Upper lobe of left lung (tissue), 4 donors: ENCODE measurements at regions not wholly inside any gene's neighbourhood (a gene's known extent, or its start where the extent isn't known, plus 50 kb on each side); places are given as distances from the start of the nearest gene placed in this dataset.

Experiments
- POLR2A ChIP-seq, 4 donors: fragments of 450-650 bp; IDR thresholded peaks; one replicate each; pipeline ENCODE4 v1.5.1; 2016 to 2017; ENCODE audit warnings: antibody characterized with exemption in 4 of 4, mild to moderate bottlenecking in 2 of 4
- POLR2AphosphoS5 ChIP-seq, 2 donors: sonication (generic); formaldehyde crosslinking; IDR thresholded peaks; one replicate each; pipeline ENCODE4 v1.5.1; 2017; ENCODE audit warnings: antibody characterized with exemption in 2 of 2
- TF ChIP-seq, protein P1 (sequence below), 6 experiments: fragments of 450-650 bp in 4 of 6; fragments of 200-600 bp in 2 of 6; sonication (generic) in 2 of 6; IDR thresholded peaks; one replicate each; pipeline ENCODE4 v1.5.1; 2016 to 2019; ENCODE audit warnings: antibody characterized with exemption in 6 of 6

DNA sequence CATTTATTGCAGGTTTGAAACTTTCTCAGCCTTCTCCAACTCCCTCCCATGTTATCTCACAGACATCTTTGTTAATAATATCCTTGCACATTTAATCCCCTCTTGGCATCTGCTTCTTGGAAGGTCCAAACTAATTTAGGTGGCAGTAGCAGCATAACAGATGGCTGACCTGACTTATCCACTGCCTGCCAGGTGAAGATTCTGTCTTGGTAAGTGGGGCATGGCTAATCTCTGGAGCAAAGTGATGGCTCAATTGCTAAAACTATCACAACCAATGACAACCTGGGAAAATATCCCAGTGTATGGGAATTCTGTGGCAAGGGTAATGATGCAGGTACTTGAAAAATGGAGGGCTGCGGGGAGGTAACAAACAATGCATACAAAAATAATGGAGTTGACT is 58.2 kb upstream of the ALG10B start:
- TF ChIP-seq, protein P1, sequence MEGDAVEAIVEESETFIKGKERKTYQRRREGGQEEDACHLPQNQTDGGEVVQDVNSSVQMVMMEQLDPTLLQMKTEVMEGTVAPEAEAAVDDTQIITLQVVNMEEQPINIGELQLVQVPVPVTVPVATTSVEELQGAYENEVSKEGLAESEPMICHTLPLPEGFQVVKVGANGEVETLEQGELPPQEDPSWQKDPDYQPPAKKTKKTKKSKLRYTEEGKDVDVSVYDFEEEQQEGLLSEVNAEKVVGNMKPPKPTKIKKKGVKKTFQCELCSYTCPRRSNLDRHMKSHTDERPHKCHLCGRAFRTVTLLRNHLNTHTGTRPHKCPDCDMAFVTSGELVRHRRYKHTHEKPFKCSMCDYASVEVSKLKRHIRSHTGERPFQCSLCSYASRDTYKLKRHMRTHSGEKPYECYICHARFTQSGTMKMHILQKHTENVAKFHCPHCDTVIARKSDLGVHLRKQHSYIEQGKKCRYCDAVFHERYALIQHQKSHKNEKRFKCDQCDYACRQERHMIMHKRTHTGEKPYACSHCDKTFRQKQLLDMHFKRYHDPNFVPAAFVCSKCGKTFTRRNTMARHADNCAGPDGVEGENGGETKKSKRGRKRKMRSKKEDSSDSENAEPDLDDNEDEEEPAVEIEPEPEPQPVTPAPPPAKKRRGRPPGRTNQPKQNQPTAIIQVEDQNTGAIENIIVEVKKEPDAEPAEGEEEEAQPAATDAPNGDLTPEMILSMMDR (IDR thresholded peaks at IDR 0.05) = no peak
- TF ChIP-seq POLR2A (IDR thresholded peaks at IDR 0.05) (no peak), POLR2AphosphoS5 (IDR thresholded peaks at IDR 0.05) (no peak)
